ENCODE measurements at regions not wholly inside any gene's neighbourhood (a gene's known extent, or its start where the extent isn't known, plus 50 kb on each side); places are given as distances from the start of the nearest gene placed in this dataset.

GRCh38 chr5:106907979-106908378 lies 762.8 kb downstream of the EFNA5 start:
- Mint-ChIP-seq H3K4me1 (ENCODE audit: low read depth) (no peaks in the 10 kb centered on the region), H3K9me3 (peaks cover 11% of the 10 kb centered on the region), H3K4me3 (no peak overlapping the region), H3K27me3 (no peaks in the 10 kb centered on the region), H3K27ac (no peak overlapping the region), H3K36me3 (ENCODE audit: low read depth) (no peaks in the 10 kb centered on the region)
- intact Hi-C loops (cut with micrococcal nuclease), result no loop called here

GRCh38 chr5:106906199-106906598 lies 764.5 kb downstream of the EFNA5 start:
- intact Hi-C loops (cut with micrococcal nuclease), result no loop called here

GRCh38 chr5:106894964-106895363 lies 775.8 kb downstream of the EFNA5 start:
- intact Hi-C loops (cut with micrococcal nuclease), result no loop called here
- Mint-ChIP-seq H3K9me3 (no peaks in the 10 kb centered on the region), H3K36me3 (ENCODE audit: low read depth) (no peaks in the 10 kb centered on the region), H3K27me3 (no peaks in the 10 kb centered on the region), H3K4me1 (ENCODE audit: low read depth) (peaks cover 21% of the 10 kb centered on the region), H3K27ac (no peak overlapping the region), H3K4me3 (no peak overlapping the region)

More at GRCh38 chr5:106906199-106906598, 764.5 kb downstream of the EFNA5 start:
- Mint-ChIP-seq H3K27ac (no peak overlapping the region), H3K4me1 (ENCODE audit: low read depth) (no peaks in the 10 kb centered on the region), H3K4me3 (no peak overlapping the region), H3K9me3 (peaks cover 11% of the 10 kb centered on the region), H3K27me3 (no peaks in the 10 kb centered on the region), H3K36me3 (ENCODE audit: low read depth) (no peaks in the 10 kb centered on the region)

- H3K27me3 Mint-ChIP-seq, result no peaks in the 10 kb centered on the region
- H3K36me3 Mint-ChIP-seq (ENCODE audit: low read depth), result no peaks in the 10 kb centered on the region
- H3K27ac Mint-ChIP-seq, result no peak overlapping the region
- intact Hi-C loops (cut with micrococcal nuclease), result no loop called here
- no peak overlapping the region for H3K4me3 Mint-ChIP-seq
- no peaks in the 10 kb centered on the region for H3K4me1 Mint-ChIP-seq (ENCODE audit: low read depth)
- H3K9me3 Mint-ChIP-seq, result no peaks in the 10 kb centered on the region
Measured at GRCh38 chr5:106882035-106882434, 788.7 kb downstream of the EFNA5 start.

- H3K27me3 Mint-ChIP-seq, result no peaks in the 10 kb centered on the region
- H3K27ac Mint-ChIP-seq, result no peak overlapping the region
- intact Hi-C loops (cut with micrococcal nuclease), result no loop called here
- H3K4me1 Mint-ChIP-seq (ENCODE audit: low read depth), result no peaks in the 10 kb centered on the region
- no peak overlapping the region for H3K4me3 Mint-ChIP-seq
- peaks cover 12% of the 10 kb centered on the region for H3K9me3 Mint-ChIP-seq
- no peaks in the 10 kb centered on the region for H3K36me3 Mint-ChIP-seq (ENCODE audit: low read depth)
Measured at GRCh38 chr5:106880656-106881055, 790.1 kb downstream of the EFNA5 start.

GRCh38 chr5:106877881-106878280 lies 792.9 kb downstream of the EFNA5 start:
- intact Hi-C loops (cut with micrococcal nuclease), result no loop called here
- Mint-ChIP-seq H3K36me3 (ENCODE audit: low read depth) (no peaks in the 10 kb centered on the region), H3K9me3 (peaks cover 17% of the 10 kb centered on the region), H3K27ac (no peak overlapping the region), H3K4me3 (no peak overlapping the region), H3K4me1 (ENCODE audit: low read depth) (no peaks in the 10 kb centered on the region), H3K27me3 (no peaks in the 10 kb centered on the region)

GRCh38 chr5:106876665-106877194 lies 794.0 kb downstream of the EFNA5 start:
- Mint-ChIP-seq H3K4me1 (ENCODE audit: low read depth) (no peaks in the 10 kb centered on the region), H3K4me3 (no peak overlapping the region), H3K9me3 (peaks cover 17% of the 10 kb centered on the region), H3K27me3 (no peaks in the 10 kb centered on the region), H3K36me3 (ENCODE audit: low read depth) (no peaks in the 10 kb centered on the region), H3K27ac (no peak overlapping the region)
- intact Hi-C loops (cut with micrococcal nuclease), result no loop called here

- no peak overlapping the region for H3K27ac Mint-ChIP-seq
- H3K27me3 Mint-ChIP-seq, result no peaks in the 10 kb centered on the region
- intact Hi-C loops (cut with micrococcal nuclease), result no loop called here
- H3K4me3 Mint-ChIP-seq, result no peak overlapping the region
- H3K36me3 Mint-ChIP-seq (ENCODE audit: low read depth), result no peaks in the 10 kb centered on the region
- H3K9me3 Mint-ChIP-seq, result peaks cover 17% of the 10 kb centered on the region
- no peaks in the 10 kb centered on the region for H3K4me1 Mint-ChIP-seq (ENCODE audit: low read depth)
Measured at GRCh38 chr5:106876298-106876622, 794.5 kb downstream of the EFNA5 start.

GRCh38 chr5:106875591-106876297 lies 795.0 kb downstream of the EFNA5 start:
- intact Hi-C loops (cut with micrococcal nuclease), result no loop called here
- no peak overlapping the region for H3K4me3 Mint-ChIP-seq
- H3K27me3 Mint-ChIP-seq, result no peaks in the 10 kb centered on the region
- H3K27ac Mint-ChIP-seq, result no peak overlapping the region
- H3K36me3 Mint-ChIP-seq (ENCODE audit: low read depth), result no peaks in the 10 kb centered on the region
- H3K4me1 Mint-ChIP-seq (ENCODE audit: low read depth), result no peaks in the 10 kb centered on the region
- peaks cover 17% of the 10 kb centered on the region for H3K9me3 Mint-ChIP-seq

- Mint-ChIP-seq H3K36me3 (ENCODE audit: low read depth) (no peaks in the 10 kb centered on the region), H3K27me3 (no peaks in the 10 kb centered on the region), H3K4me3 (no peak overlapping the region), H3K9me3 (peaks cover 17% of the 10 kb centered on the region), H3K27ac (no peak overlapping the region), H3K4me1 (ENCODE audit: low read depth) (no peaks in the 10 kb centered on the region)
- intact Hi-C loops (cut with micrococcal nuclease), result no loop called here
Measured at GRCh38 chr5:106874974-106875373, 795.8 kb downstream of the EFNA5 start.

- Mint-ChIP-seq H3K9me3 (peaks cover 17% of the 10 kb centered on the region), H3K4me3 (no peak overlapping the region), H3K27me3 (no peaks in the 10 kb centered on the region), H3K27ac (no peak overlapping the region), H3K36me3 (ENCODE audit: low read depth) (no peaks in the 10 kb centered on the region), H3K4me1 (ENCODE audit: low read depth) (no peaks in the 10 kb centered on the region)
- intact Hi-C loops (cut with micrococcal nuclease), result no loop called here
Measured at GRCh38 chr5:106874531-106874930, 796.2 kb downstream of the EFNA5 start.

GRCh38 chr5:106873568-106873967 lies 797.2 kb downstream of the EFNA5 start:
- Mint-ChIP-seq H3K9me3 (peaks cover 17% of the 10 kb centered on the region), H3K27me3 (no peaks in the 10 kb centered on the region), H3K4me3 (no peak overlapping the region), H3K36me3 (ENCODE audit: low read depth) (no peaks in the 10 kb centered on the region), H3K4me1 (ENCODE audit: low read depth) (no peaks in the 10 kb centered on the region), H3K27ac (no peak overlapping the region)
- intact Hi-C loops (cut with micrococcal nuclease), result no loop called here

- H3K4me3 Mint-ChIP-seq, result no peak overlapping the region
- no peaks in the 10 kb centered on the region for H3K36me3 Mint-ChIP-seq (ENCODE audit: low read depth)
- H3K27me3 Mint-ChIP-seq, result no peaks in the 10 kb centered on the region
- H3K9me3 Mint-ChIP-seq, result no peaks in the 10 kb centered on the region
- H3K4me1 Mint-ChIP-seq (ENCODE audit: low read depth), result peaks cover 5% of the 10 kb centered on the region
- intact Hi-C loops (cut with micrococcal nuclease), result no loop called here
- no peak overlapping the region for H3K27ac Mint-ChIP-seq
Measured at GRCh38 chr5:106865279-106865678, 805.5 kb downstream of the EFNA5 start.

- H3K4me3 Mint-ChIP-seq, result no peak overlapping the region
- peaks cover 5% of the 10 kb centered on the region for H3K4me1 Mint-ChIP-seq (ENCODE audit: low read depth)
- no peaks in the 10 kb centered on the region for H3K36me3 Mint-ChIP-seq (ENCODE audit: low read depth)
- intact Hi-C loops (cut with micrococcal nuclease), result no loop called here
- H3K9me3 Mint-ChIP-seq, result no peaks in the 10 kb centered on the region
- H3K27me3 Mint-ChIP-seq, result no peaks in the 10 kb centered on the region
- H3K27ac Mint-ChIP-seq, result no peak overlapping the region
Measured at GRCh38 chr5:106862450-106863193, 808.1 kb downstream of the EFNA5 start.
